ENCODE measurements at regions not wholly inside any gene's neighbourhood (a gene's known extent, or its start where the extent isn't known, plus 50 kb on each side); places are given as distances from the start of the nearest gene placed in this dataset.

GRCh38 chr13:111411919-111412650 lies 91.6 kb downstream of the TEX29 start:
- H4K20me1 ChIP-seq = no peaks in the 10 kb centered on the region
- H3K4me1 ChIP-seq = no peaks in the 10 kb centered on the region
- no peak for TF ChIP-seq Cebpa-rat (IDR thresholded peaks at IDR 0.05)
- H3K27me3 ChIP-seq = no peaks in the 10 kb centered on the region
- H3K9ac ChIP-seq = no peak overlapping the region
- H3K4me2 ChIP-seq = no peak overlapping the region
- no peaks in the 10 kb centered on the region for H3K9me3 ChIP-seq
- H3K4me3 ChIP-seq = no peak overlapping the region
- H3K27ac ChIP-seq = no peak overlapping the region
- H3K36me3 ChIP-seq = no peaks in the 10 kb centered on the region

DNA sequence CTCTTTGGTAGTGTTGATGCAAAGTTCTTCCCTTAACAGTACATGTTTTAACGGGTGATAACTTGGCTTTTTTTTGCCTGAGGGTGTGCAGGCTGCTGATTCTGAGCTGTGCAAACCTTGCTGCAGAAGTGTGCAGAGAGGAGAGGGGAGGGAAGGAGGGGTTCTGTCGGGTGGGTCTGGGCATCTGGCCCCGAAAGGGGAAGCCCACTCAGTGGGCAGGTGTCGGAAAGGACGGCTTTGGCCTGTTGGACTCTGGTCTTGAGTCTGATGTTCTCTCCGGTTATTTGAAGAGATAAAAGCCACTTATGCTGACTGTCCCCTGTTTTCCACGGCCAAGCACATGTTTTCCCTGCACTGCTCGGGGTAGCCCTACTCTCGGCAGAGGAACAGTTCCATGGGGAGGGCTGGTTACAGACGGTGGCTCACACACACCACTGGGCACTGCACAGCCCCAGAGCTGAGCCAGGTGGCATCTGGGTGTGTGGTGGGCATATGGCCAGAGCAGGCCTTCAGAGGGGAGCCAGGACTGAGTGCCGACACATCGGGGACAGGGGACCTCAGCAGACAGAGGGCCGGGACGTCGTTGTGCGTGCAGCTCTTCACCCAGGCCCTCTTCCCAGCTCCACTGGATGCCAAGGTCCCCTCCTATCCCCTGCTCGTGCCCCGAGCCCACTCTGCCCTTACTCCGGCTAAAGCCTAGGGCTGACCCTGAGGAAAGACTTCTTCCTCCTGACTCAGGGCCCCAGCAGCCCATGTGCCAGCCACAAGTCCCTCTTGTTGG lies 93.2 kb downstream of the TEX29 start:
- H3K9me3 ChIP-seq = no peaks in the 10 kb centered on the region
- no peaks in the 10 kb centered on the region for H3K4me1 ChIP-seq
- H3K27ac ChIP-seq = no peak overlapping the region
- H3K4me2 ChIP-seq = no peak overlapping the region
- no peaks in the 10 kb centered on the region for H3K27me3 ChIP-seq
- no peaks in the 10 kb centered on the region for H3K36me3 ChIP-seq
- H3K9ac ChIP-seq = no peak overlapping the region
- H3K4me3 ChIP-seq = no peak overlapping the region
- H4K20me1 ChIP-seq = no peaks in the 10 kb centered on the region
- TF ChIP-seq Cebpa-rat (IDR thresholded peaks at IDR 0.05) = no peak

DNA sequence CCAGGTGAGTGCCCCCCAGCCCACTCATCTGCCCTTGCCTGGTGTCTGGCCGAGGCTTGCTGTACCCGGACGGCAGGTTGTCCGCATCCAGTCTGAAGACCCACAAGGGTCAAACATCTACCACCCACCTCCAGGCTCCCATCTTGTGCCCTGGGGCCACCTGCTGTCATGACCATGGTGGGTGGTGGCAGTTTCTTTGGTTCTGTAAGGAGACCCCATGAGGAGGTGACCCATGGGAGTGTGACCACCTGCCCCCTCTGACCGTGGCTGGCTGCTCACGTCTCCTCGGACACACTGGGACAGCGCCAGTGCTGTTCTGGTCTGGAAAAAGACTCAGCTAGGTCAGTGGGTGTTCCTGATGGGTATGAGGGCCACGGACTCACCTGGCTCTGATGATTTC lies 93.9 kb downstream of the TEX29 start:
- Histone ChIP-seq H3K4me1 (no peaks in the 10 kb centered on the region), H3K27me3 (no peaks in the 10 kb centered on the region)

GRCh38 chr13:111415246-111415645 lies 94.8 kb downstream of the TEX29 start:
- Histone ChIP-seq H3K27me3 (no peaks in the 10 kb centered on the region), H3K4me1 (no peaks in the 10 kb centered on the region), H3K4me3 (no peak overlapping the region), H4K20me1 (no peaks in the 10 kb centered on the region), H3K27ac (no peak overlapping the region), H3K9ac (no peak overlapping the region), H3K4me2 (no peak overlapping the region), H3K9me3 (no peaks in the 10 kb centered on the region), H3K36me3 (no peaks in the 10 kb centered on the region)
- no peak for TF ChIP-seq Cebpa-rat (IDR thresholded peaks at IDR 0.05)

More for the DNA sequence above, 93.9 kb downstream of the TEX29 start:
- no peak overlapping the region for H3K4me2 ChIP-seq
- no peaks in the 10 kb centered on the region for H4K20me1 ChIP-seq
- no peaks in the 10 kb centered on the region for H3K36me3 ChIP-seq
- H3K27ac ChIP-seq = no peak overlapping the region
- TF ChIP-seq Cebpa-rat (IDR thresholded peaks at IDR 0.05) = no peak
- no peak overlapping the region for H3K9ac ChIP-seq
- H3K9me3 ChIP-seq = no peaks in the 10 kb centered on the region
- H3K4me3 ChIP-seq = no peak overlapping the region

- H3K27me3 ChIP-seq = no peaks in the 10 kb centered on the region
Measured at GRCh38 chr13:111415765-111416164, 95.3 kb downstream of the TEX29 start.

DNA sequence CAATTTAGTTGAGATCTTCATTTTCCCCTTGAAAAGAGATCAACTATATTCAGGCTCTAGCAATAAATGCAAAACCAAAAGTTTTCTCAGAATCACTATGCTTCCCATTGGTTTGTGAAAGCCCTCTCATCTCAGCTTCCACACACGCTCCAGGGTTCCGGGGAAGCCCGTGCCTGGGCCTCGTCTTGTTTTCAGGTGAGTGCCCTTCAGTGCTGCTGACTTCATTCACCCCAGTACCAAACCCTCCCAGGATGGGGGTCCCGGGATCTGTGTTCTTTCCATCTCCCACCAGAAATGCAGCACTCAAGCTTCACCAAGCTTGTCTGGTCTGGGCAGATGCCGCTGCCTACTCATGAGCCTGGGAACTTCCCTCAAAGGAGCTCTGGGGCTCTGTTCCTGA lies 97.7 kb downstream of the TEX29 start:
- H3K27ac ChIP-seq = no peak overlapping the region
- no peak for TF ChIP-seq Cebpa-rat (IDR thresholded peaks at IDR 0.05)
- H3K27me3 ChIP-seq = no peaks in the 10 kb centered on the region
- H3K4me2 ChIP-seq = no peak overlapping the region
- H3K4me1 ChIP-seq = no peaks in the 10 kb centered on the region
- no peaks in the 10 kb centered on the region for H4K20me1 ChIP-seq
- H3K36me3 ChIP-seq = no peaks in the 10 kb centered on the region
- H3K9ac ChIP-seq = no peak overlapping the region
- H3K9me3 ChIP-seq = no peaks in the 10 kb centered on the region
- H3K4me3 ChIP-seq = no peak overlapping the region

More at GRCh38 chr13:111415765-111416164, 95.3 kb downstream of the TEX29 start:
- H3K4me3 ChIP-seq = no peak overlapping the region
- H3K9me3 ChIP-seq = no peaks in the 10 kb centered on the region
- H3K4me2 ChIP-seq = no peak overlapping the region
- no peak overlapping the region for H3K9ac ChIP-seq
- H3K27ac ChIP-seq = no peak overlapping the region
- H3K4me1 ChIP-seq = no peaks in the 10 kb centered on the region
- no peaks in the 10 kb centered on the region for H4K20me1 ChIP-seq
- H3K36me3 ChIP-seq = no peaks in the 10 kb centered on the region
- no peak for TF ChIP-seq Cebpa-rat (IDR thresholded peaks at IDR 0.05)

- TF ChIP-seq Cebpa-rat (IDR thresholded peaks at IDR 0.05) = no peak
- no peak overlapping the region for H3K4me2 ChIP-seq
- no peaks in the 10 kb centered on the region for H3K9me3 ChIP-seq
- no peaks in the 10 kb centered on the region for H4K20me1 ChIP-seq
- H3K27ac ChIP-seq = no peak overlapping the region
- peaks cover 8% of the 10 kb centered on the region for H3K4me1 ChIP-seq
- H3K4me3 ChIP-seq = no peak overlapping the region
- H3K36me3 ChIP-seq = no peaks in the 10 kb centered on the region
- no peak overlapping the region for H3K9ac ChIP-seq
- H3K27me3 ChIP-seq = no peaks in the 10 kb centered on the region
Measured at GRCh38 chr13:111420113-111420876, 99.9 kb downstream of the TEX29 start.

DNA sequence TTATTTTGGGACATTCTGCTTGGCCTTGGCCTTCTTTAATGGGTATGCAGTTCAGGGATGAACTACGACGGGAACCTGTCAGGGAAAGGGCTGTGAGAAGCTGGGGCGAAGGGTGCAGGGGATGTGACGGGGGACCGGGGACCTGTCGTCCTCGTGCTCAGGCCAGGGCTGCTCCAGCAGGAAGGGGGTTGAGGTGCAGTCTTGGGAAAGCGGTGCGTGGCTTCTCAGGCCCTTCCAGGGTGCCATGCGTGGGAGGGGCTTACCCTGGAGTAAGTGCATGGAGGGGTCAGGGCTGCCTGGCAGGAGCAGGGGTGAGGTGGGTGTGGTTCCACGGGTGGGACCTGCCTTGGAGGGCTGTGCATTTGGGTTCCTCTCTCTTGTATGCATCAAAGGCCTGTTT lies 100.8 kb downstream of the TEX29 start:
- no peak overlapping the region for H3K9ac ChIP-seq
- TF ChIP-seq Cebpa-rat (IDR thresholded peaks at IDR 0.05) = no peak
- no peaks in the 10 kb centered on the region for H4K20me1 ChIP-seq
- H3K27ac ChIP-seq = no peak overlapping the region
- H3K4me2 ChIP-seq = no peak overlapping the region
- no peaks in the 10 kb centered on the region for H3K27me3 ChIP-seq
- H3K36me3 ChIP-seq = no peaks in the 10 kb centered on the region
- peaks cover 9% of the 10 kb centered on the region for H3K4me1 ChIP-seq
- H3K9me3 ChIP-seq = no peaks in the 10 kb centered on the region
- H3K4me3 ChIP-seq = no peak overlapping the region

GRCh38 chr13:111422348-111422747 lies 101.9 kb downstream of the TEX29 start:
- H3K4me2 ChIP-seq = no peak overlapping the region
- H3K27ac ChIP-seq = no peak overlapping the region
- no peaks in the 10 kb centered on the region for H3K36me3 ChIP-seq
- H3K9me3 ChIP-seq = no peaks in the 10 kb centered on the region
- no peaks in the 10 kb centered on the region for H3K27me3 ChIP-seq
- H3K4me3 ChIP-seq = no peak overlapping the region
- H3K4me1 ChIP-seq = peaks cover 9% of the 10 kb centered on the region
- H4K20me1 ChIP-seq = no peaks in the 10 kb centered on the region
- no peak for TF ChIP-seq Cebpa-rat (IDR thresholded peaks at IDR 0.05)
- H3K9ac ChIP-seq = no peak overlapping the region
